GM19455 (cell line): ENCODE measurements at regions not wholly inside any gene's neighbourhood (a gene's known extent, or its start where the extent isn't known, plus 50 kb on each side); places are given as distances from the start of the nearest gene placed in this dataset.
"Not testable (repeated sequence)": the region's sequence is repeated elsewhere in the genome, so short reads cannot be mapped to it uniquely, and the experiment has no call there.

Source experiments
- ATAC-seq: cut with Tn5 transposase; IDR thresholded peaks from one replicate; pipeline ENCODE4 v1.9.1; 2021; ENCODE audit not compliant: unreplicated experiment

DNA sequence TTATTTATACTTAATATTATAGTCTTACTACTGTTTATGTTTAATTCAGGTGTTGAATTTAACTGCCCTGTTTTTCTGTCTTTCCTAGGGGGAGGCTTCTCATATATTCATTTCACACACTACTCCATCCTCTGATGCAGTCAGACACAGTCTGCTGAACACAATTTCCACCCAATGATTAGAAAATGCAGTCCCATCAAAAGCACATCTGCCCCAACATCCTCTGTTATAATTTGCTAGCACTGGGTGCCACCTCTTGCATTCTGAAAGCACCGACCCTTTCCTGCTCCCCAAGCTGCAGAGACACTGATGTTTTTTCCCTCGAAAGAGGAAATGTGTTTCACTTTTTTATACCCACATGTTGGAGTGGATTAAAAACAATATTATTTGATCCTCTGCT, 474.7 kb downstream of the PID1 start:
- ATAC-seq, result no peak

DNA sequence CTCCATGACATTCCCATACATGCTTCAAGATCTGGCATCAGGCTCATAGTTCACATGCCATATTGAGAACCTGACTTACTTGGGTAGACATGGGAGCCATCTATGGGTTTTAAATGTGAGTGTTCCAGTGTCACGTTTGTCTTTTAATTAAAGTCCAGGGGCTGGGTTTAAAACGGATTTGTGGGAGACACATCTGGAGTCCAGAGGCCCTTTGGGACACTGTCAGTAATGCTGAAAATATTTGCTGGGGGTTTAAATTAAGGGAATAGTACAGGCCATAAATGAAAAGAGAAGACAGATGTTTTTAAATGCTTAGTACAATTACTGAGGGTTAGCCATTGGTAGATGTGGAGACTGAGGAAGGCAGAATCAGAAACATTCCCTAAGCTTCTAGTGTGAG, 478.0 kb downstream of the PID1 start:
- no peak for ATAC-seq

DNA sequence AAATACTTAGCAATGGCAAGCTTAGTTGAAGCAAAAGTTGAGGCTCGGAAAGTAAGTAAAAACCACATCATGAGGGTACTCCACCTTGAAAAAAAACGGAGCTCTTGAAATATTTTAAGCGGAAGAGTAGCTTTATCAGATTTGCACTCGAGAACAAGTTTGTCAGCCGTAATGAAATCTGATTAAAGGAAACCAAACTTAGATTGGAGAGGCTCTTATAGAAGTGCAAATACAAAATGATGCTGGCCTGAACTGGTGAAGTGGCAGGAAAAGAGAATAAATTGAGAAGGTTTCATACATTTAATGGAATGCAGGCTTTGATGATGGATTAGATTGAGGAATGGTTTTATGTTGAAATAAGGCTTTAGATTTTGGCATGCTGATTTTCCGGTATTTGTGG, 484.2 kb downstream of the PID1 start:
- ATAC-seq, result no peak

DNA sequence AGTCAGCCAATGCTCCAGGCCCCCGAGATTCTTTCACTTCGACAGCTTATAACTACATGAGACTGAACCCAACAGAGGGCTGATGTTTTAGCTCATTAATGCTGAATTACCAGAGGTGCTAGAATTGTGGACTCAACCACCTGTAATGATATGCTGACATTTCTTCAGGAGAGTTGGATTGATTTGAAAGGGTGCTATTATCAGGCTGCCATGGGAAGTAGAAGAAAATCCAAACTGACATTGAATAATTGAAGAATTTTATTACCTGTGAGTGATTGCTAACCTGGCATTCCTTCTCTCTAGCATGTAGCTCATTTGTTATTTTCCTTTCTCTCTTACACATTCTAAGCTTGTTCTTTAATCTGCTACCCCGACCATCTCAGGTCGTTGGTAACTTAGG, 488.8 kb downstream of the PID1 start:
- no peak for ATAC-seq

DNA sequence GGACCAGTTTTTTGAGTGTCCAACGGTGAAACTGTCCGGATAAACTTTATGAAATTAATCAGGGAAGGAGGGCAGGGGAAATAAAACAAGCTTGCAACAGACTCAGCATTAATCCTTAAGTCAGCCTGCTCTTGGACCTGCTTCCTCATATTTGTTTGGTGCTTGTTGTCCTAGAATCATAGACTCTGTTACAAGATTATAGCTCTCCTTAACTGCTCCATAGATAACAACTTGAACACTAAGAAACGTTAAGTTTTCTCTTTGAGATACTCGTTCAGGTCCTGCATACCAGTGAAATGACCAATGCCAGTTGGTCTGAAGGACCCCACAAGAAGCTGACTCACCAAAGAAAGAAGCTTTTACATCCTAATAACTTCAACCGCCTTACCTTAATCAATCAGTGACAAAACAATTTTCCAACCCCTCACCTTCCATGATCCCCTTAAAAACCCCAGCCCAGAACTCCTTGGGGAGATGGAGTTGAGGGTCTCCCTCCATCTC, 493.2 kb downstream of the PID1 start:
- ATAC-seq, result no peak

DNA sequence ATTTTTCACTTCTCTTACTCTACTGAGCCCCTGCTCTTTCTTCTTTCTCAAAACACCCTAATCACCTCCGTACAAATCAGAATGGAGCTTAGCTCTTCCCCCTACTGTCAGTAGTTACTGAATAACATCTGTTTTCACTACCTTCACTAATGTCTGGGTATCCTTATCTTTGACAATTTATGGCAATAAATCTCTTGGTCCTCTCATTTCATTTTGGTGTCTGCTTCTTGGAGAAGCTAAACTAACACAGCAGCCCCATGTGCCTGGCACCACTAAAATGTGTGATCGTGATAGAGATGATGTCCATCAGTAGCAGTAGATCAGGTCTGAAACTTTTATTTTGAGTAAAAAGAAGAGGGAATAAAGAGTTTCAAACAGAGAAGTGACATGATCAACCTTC, 496.5 kb downstream of the PID1 start:
- no peak for ATAC-seq

DNA sequence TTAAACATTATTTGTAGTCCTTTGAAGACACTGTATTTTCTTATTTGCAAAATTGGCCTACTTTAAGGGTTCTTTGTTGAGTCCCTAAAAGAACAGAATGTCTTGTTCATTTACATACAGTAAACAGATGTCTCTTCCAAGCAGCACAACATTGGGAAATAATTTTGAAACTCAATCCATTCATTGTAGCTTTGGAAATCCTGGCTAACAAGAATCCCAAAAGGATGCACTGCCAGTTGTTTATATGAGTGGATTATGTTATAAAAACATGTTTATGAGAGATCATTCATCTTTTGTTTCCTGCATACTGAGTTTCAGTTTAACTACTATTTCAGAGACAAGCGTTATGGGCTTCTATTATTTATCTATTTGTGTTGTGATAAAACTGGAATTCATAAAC, 499.3 kb downstream of the PID1 start:
- ATAC-seq, result no peak

DNA sequence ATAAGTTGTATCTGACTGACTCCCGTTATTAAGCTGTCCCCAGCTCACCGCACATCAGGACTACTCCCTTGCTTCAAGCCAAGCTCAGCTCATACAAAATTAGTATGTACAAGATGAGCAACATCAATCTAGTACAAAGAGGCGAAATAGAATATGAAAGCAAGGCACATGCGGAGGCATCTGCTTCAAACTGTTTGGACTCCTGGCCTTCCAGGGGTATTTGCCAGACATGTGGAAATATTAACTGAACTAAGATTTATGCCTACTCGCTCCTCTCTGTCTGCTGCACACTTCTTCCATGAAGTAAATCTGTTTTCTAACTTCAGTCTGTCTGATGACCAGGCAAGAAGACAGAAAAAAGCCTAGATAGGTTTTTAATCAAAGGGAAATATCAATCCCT, 499.8 kb downstream of the PID1 start:
- no peak for ATAC-seq

DNA sequence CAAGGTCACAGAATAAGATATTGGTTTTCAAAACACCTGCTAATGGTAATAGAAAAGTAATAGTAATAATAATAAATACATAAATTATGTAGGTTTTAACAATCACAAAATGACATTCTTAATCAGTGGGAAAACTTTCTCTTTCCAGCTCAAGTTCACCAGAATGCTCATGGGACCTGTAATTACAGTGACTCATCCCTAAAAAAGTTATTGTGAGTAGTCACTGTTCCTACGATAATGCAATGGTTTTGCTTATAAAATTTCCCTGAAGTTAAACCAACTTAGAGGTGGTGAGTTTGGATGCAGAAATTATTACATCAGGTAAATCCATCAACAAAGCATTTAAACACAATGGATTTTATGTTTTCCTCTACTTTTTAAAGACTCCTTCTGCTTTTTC, 502.3 kb downstream of the PID1 start:
- no peak for ATAC-seq

DNA sequence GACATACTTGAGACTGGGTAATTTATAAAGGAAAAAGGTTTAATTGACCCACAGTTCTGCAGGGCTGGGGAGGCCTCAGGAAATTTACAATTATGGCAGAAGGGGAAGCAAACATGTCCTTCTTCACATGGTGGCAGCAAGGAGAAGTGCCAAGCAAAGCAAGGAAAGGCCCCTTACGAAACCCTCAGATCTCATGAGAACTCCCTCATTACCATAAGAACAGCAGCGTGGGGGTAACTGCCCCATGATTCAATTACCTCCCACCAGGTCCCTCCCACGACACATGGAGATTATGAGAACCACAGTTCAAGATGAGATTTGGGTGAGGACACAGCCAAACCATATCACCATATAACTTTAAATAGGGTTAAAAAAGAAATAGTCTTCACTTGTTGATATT, 502.9 kb downstream of the PID1 start:
- not testable (repeated sequence) for ATAC-seq

DNA sequence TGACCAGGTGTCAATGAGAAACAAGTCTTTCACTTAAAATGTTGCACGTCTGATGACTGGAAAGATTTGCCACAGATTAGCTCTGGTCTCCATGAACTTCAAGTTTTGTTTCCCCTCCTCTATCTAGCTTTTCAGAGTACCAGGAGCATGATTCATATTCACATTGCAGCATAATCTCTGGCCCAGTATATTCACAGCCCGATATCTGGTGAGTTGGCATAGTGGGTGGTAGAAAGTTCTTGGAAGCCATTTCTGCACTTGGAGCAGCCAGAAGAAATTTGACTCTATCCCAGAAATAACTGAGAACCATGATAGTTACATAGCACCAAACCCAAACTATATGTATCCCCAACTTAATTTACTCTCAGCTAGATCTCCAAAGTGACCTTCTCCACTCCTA, 503.9 kb downstream of the PID1 start:
- no peak for ATAC-seq

DNA sequence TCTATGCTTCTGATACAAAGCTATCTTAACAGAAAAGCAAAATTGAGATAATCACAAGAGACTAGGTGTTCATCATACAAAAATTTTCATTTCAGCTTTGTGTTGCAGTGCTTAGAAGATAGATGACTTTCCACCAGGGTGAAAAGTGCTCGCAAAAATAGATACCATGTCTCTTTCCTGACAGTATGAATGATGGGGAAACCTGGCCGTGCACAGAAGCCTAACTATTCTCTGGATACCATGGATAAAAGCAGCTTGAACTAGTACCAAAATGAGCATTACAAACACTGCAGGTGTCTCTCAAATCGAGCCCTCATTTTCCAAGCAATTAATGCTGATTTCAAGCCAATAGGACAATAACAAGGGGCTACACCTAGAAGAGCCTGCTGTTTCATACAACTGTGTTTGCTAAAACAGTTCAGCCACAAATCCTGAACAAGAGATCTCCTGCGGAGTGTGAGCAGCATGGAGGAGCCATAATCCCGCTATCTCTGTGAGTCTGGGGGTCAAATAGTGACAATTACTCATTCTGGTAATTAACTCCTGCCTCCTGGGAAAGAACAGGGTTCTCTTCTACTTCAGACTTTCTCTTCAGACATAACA, 507.6 kb downstream of the PID1 start:
- ATAC-seq, result no peak

DNA sequence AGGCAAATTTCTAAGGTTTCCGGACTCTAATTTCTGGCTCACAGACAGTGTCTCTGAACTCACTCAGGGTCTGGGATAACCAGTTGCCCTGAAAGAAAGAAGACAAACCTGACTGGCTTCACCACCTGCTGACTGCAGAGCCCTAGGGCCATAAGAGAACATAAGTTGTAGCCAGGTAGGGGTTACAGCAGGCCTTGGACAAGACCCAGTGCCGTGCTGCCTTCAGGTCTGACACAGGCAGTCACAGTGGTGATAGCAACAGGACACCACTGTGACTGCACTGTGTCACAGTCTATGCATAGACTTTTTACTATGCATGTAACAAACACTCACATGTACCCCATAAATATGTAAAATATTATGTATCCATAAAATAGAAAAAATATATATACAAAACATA, 508.5 kb downstream of the PID1 start:
- ATAC-seq, result no peak

DNA sequence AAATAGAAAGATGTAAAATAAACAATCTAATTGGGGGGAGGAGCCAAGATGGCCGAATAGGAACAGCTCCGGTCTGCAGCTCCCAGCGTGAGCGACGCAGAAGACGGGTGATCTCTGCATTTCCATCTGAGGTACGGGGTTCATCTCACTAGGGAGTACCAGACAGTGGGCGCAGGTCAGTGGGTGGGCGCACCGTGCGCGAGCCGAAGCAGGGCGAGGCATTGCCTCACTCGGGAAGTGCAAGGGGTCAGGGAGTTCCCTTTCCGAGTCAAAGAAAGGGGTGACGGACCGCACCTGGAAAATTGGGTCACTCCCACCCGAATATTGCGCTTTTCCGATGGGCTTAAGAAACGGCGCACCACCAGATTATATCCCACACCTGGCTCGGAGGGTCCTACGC, 515.4 kb downstream of the PID1 start:
- not testable (repeated sequence) for ATAC-seq

DNA sequence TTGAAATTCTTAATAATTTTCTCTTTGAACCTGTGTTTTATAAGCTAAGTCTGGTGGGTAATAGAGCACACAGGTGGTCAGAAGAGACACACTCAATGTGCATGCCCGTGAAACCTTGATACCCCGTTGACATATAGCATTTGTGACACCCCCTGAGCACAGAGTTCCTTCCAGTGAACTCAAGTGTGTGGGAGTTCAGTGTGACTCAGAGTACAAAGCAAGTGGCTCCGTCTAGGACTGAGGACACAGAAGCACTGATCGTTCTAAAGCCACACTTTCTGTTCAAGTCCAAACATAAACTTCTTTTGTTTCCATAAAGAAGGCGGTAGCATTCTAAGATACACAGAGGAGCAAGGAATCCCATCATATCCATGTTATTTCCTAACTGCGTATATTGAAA, 523.6 kb downstream of the PID1 start:
- no peak for ATAC-seq

DNA sequence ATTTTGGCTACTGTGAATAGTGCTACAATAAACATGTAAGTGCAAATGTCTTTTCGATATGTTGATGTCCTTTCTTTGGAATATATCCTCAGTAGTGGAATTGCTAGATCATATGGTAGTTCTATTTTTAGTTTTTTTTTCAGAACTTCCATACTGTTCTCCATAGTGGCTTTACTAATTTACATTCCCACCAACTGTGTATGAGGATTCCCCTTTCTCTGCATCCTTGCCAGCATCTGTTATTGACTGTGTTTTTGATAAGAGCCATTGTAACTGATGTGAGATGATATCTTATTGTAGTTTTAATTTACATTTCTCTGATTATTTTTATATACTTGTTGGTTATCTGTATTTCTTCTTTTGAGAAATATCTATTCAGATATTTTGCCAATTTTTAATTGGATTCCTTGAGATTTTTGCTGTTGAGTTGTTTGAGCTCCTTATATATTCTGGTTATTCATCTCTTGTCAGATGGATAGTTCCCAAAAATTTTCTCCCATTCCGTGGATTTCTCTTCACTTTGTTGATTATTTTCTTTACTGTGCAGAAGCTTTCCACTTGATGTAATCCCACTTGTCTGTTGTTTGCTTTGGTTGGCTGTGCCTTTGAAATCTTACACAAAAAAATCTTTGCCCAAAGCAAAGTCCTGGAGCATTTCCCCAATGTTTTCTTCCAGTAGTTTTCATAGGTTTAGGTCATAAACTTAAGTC, 532.3 kb downstream of the PID1 start:
- ATAC-seq, result no peak

DNA sequence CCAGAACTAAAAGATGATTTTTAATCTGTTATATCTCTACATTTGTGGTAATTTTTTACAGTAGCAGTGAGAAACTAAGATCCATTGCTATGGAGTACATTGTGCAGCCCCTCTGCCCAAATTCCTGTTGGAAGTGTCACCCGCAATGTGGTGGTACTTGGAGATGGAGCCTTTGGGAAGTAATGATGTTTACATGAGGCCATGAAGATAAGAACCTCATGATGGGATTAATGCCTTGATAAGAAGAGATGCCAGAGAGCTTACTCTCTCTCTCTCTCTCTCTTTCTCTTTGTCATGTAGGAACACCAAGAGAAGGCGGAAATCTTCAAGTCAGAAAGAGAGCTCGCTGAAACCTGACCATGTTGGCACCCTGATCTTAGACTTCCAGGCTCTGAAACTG, 535.4 kb downstream of the PID1 start:
- ATAC-seq, result no peak

DNA sequence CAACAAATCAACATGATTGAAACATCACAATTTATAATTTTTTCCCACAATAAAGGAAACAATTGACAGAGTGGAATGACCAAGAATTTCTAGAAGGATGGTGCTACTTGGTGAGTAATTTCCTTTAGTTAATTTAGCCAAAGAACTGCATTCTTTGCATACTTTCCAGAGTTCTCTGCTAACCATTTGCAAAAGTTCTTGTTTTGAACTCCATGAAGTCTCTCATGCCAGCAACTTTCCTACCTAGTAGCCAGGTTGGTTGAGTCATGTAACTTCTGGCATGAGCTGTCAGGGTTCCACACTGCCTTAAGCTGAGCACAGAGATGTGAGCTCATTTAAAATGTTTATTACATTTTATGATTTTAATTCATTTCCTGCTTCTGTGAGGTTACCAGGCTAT, 539.6 kb downstream of the PID1 start:
- no peak for ATAC-seq

DNA sequence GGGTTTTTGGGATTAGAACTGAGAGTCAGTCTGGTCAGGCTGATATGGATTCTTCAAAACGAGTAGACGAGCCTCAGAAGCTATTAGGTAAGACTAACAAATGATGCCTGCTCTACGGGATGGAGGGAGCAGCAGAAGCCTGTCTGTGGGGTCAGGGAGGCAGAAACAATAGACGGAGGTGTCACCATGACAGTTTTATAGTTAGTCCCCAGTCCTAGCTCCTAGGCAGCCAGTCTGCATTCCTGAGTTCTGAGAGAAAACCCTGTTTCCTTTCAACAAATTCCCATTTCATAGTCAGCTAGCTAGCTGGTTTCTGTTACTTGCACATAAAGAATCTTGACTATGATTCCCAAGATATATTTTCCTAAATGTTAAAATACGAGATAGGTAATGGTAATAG, 542.1 kb downstream of the PID1 start:
- ATAC-seq, result no peak

DNA sequence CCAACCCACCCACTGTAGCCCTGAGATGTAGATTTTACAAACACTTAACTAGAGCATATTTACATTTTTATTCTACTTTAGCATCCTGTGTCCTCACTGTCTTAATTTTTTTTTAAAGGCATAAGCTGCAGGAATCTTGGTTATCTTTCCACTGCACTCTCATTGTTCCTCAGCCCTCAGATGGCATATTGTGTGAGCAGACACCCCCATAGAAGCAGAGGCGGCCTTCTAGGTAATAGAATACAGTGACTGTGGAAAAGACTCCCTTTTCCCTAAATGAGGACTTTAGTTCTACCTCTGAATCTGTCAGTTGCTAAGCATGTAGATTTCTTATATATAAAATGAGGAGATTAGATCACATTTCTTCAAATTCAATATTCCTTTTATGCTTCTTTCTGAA, 543.5 kb upstream of the SPHKAP start:
- no peak for ATAC-seq

DNA sequence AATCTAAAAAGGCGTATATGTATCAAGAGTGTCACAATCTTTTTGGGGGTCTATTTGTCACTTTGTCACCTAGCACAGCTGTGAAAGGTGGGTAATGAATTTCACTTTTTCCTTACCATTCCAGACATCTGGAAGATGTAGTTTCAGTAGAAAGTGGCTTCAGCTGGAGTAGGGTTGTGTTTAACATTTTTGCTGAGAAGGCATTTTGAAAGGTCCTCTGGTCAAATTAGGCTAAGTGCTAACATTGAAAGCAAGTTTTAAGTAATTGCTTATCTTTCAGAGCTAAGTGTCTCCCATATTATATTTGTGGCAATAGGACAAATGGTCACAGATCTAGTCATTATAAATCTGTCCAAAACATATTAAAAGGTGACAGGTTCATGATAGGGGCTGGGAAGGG, 542.1 kb upstream of the SPHKAP start:
- ATAC-seq, result no peak

DNA sequence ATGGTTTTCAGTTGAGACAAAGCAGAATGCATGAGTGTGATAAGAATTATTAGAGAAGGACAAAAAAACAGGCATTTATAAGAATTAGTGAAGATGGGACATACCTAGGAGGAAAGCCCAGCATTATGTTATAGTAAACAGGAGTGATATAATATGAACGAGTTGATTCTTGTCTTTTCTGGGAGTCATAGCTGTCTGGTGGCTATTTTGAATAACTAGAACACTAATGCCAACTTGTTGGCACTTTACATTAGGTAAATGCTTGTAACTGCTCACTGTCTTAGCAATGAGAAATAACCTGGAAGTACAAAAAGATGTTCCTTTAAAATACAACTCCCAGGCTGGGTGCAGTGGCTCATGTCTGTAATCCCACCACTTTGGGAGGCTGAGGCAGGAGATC, 540.8 kb upstream of the SPHKAP start:
- no peak for ATAC-seq

DNA sequence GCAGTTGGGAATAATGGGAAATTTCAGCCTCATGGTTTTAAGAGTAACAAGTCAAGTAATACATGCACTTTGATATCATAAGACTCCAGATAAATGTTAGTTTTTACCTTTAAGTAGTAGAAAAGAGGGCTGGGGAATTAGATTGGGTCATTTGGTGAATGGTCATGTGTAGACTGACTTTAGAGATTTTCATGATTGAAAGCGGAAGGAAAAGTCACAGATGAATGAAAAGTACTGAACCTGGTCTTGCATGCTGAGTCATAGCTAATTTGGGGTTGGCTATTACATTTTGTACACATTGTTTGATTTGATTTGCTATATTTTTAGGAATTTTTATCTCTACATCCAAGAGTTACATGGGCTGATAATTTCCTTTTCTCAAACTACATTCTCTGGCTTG, 539.4 kb upstream of the SPHKAP start:
- ATAC-seq, result no peak
